Uterus (tissue), 2 donors: ENCODE measurements at regions not wholly inside any gene's neighbourhood (a gene's known extent, or its start where the extent isn't known, plus 50 kb on each side); places are given as distances from the start of the nearest gene placed in this dataset.

Experiments
- POLR2A ChIP-seq, 2 donors: fragments of 450-650 bp; IDR thresholded peaks; one replicate each; pipeline ENCODE4 v1.6.1; 2016; ENCODE audit warnings: antibody characterized with exemption in 2 of 2, mild to moderate bottlenecking in 1 of 2, moderate library complexity in 1 of 2
- TF ChIP-seq, protein P1 (sequence below), 4 experiments: fragments of 200-600 bp in 2 of 4; fragments of 450-650 bp in 2 of 4; sonication (generic) in 2 of 4; IDR thresholded peaks; one replicate each; pipeline ENCODE4 v1.5.1; 2016 to 2019; ENCODE audit warnings: antibody characterized with exemption in 4 of 4, mild to moderate bottlenecking in 2 of 4, moderate library complexity in 1 of 4

DNA sequence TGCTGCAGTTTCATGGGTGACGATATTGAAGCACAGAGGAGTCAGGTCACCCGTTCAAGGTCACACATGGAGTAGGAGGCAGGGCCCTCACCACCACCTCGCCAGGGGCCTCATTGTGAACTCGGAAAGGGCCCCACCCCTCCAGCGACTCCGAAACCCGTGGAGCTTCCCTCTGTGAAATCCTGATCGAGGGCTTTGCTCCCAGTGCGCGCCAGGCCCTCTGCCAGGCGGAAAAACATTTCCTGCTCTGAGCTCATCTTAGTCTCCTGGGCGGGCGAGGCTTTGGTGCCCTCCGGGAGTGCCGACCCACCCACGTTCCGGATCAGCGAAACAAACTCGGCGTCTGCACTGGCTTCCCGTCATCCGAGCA, 75.0 kb upstream of the FCN1 start:
- TF ChIP-seq, protein P1, sequence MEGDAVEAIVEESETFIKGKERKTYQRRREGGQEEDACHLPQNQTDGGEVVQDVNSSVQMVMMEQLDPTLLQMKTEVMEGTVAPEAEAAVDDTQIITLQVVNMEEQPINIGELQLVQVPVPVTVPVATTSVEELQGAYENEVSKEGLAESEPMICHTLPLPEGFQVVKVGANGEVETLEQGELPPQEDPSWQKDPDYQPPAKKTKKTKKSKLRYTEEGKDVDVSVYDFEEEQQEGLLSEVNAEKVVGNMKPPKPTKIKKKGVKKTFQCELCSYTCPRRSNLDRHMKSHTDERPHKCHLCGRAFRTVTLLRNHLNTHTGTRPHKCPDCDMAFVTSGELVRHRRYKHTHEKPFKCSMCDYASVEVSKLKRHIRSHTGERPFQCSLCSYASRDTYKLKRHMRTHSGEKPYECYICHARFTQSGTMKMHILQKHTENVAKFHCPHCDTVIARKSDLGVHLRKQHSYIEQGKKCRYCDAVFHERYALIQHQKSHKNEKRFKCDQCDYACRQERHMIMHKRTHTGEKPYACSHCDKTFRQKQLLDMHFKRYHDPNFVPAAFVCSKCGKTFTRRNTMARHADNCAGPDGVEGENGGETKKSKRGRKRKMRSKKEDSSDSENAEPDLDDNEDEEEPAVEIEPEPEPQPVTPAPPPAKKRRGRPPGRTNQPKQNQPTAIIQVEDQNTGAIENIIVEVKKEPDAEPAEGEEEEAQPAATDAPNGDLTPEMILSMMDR (IDR thresholded peaks at IDR 0.05): no peak
- TF ChIP-seq POLR2A (IDR thresholded peaks at IDR 0.05): no peak
